Neural crest cell (in vitro differentiated cells): ENCODE measurements at regions not wholly inside any gene's neighbourhood (a gene's known extent, or its start where the extent isn't known, plus 50 kb on each side); places are given as distances from the start of the nearest gene placed in this dataset.

Experiments
- DNase-seq: peaks from one replicate; pipeline ENCODE4 v3.0.0; 2021; ENCODE audit warnings: low read depth, mixed read lengths, low spot score
- H3K27ac Mint-ChIP-seq: one replicate; pipeline ENCODE4 v1.8.0; 2021; ENCODE audit warnings: mild to moderate bottlenecking, mixed read lengths; ENCODE audit not compliant: unreplicated experiment
- H3K27me3 Mint-ChIP-seq: 2 replicates; pipeline ENCODE4 v1.8.0; 2021; ENCODE audit warnings: low read depth, mild to moderate bottlenecking, mixed read lengths
- H3K36me3 Mint-ChIP-seq: 2 replicates; pipeline ENCODE4 v1.8.0; 2021; ENCODE audit warnings: low read depth, mild to moderate bottlenecking, mixed read lengths
- H3K4me1 Mint-ChIP-seq: 2 replicates; pipeline ENCODE4 v1.8.0; 2021; ENCODE audit warnings: mixed read lengths
- H3K4me3 Mint-ChIP-seq: one replicate; pipeline ENCODE4 v1.8.0; 2021; ENCODE audit warnings: mild to moderate bottlenecking, mixed read lengths
- H3K9me3 Mint-ChIP-seq: 2 replicates; pipeline ENCODE4 v1.8.0; 2021; ENCODE audit warnings: mixed read lengths
- CTCF ChIP-seq: fragments of 200-600 bp; sonication (generic); conservative IDR thresholded peaks from 2 replicates; pipeline ENCODE4 v1.5.0; 2021; ENCODE audit warnings: antibody characterized with exemption, mild to moderate bottlenecking

DNA sequence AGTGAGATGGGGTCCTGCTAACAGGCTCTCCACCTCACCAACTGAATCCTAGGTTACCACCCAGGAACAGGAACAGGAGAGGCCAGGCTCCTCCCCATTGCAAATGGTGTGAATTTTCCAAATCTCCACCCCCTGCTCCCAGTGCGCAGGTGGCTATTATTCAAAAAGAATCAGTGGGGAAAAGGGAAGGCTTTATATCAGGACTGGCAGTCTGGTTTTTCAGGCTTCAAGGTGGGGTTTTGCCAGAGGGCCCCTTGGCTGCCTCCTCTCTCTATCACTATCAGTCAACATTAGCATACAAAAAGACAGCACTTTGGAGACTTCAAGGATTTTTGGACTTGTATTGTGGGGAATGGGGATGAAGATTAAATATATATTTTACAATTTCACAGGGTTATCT lies 1817.6 kb upstream of the C9orf72 start:
- H3K27ac Mint-ChIP-seq, result no peak overlapping the region
- no peaks in the 10 kb centered on the region for H3K36me3 Mint-ChIP-seq
- peaks cover 4% of the 10 kb centered on the region for H3K9me3 Mint-ChIP-seq
- no peak for TF ChIP-seq CTCF
- DNase-seq, result no peak
- no peaks in the 10 kb centered on the region for H3K27me3 Mint-ChIP-seq
- H3K4me3 Mint-ChIP-seq, result no peak overlapping the region
- no peaks in the 10 kb centered on the region for H3K4me1 Mint-ChIP-seq

GRCh38 chr9:29393064-29393463 lies 1819.8 kb upstream of the C9orf72 start:
- peaks cover 4% of the 10 kb centered on the region for H3K9me3 Mint-ChIP-seq
- no peaks in the 10 kb centered on the region for H3K27me3 Mint-ChIP-seq
- TF ChIP-seq CTCF, result no peak
- DNase-seq, result no peak
- H3K4me1 Mint-ChIP-seq, result no peaks in the 10 kb centered on the region
- H3K27ac Mint-ChIP-seq, result no peak overlapping the region
- H3K4me3 Mint-ChIP-seq, result no peak overlapping the region
- H3K36me3 Mint-ChIP-seq, result peaks cover 1% of the 10 kb centered on the region

GRCh38 chr9:29394855-29395254 lies 1821.6 kb upstream of the C9orf72 start:
- H3K27me3 Mint-ChIP-seq, result no peaks in the 10 kb centered on the region
- H3K27ac Mint-ChIP-seq, result no peak overlapping the region
- TF ChIP-seq CTCF, result no peak
- H3K4me1 Mint-ChIP-seq, result no peaks in the 10 kb centered on the region
- H3K9me3 Mint-ChIP-seq, result peaks cover 3% of the 10 kb centered on the region
- H3K36me3 Mint-ChIP-seq, result peaks cover 2% of the 10 kb centered on the region
- DNase-seq, result no peak
- H3K4me3 Mint-ChIP-seq, result no peak overlapping the region

- Mint-ChIP-seq H3K27ac (no peak overlapping the region), H3K9me3 (peaks cover 5% of the 10 kb centered on the region), H3K4me1 (no peaks in the 10 kb centered on the region), H3K36me3 (peaks cover 2% of the 10 kb centered on the region), H3K4me3 (no peak overlapping the region), H3K27me3 (no peaks in the 10 kb centered on the region)
- DNase-seq, result no peak
- TF ChIP-seq CTCF, result no peak
These were observed 1823.9 kb upstream of the C9orf72 start for GRCh38 chr9:29397148-29397547.

GRCh38 chr9:29416204-29416603 lies 1842.9 kb upstream of the C9orf72 start:
- no peaks in the 10 kb centered on the region for H3K27me3 Mint-ChIP-seq
- H3K4me1 Mint-ChIP-seq, result peaks cover 4% of the 10 kb centered on the region
- DNase-seq, result no peak
- no peaks in the 10 kb centered on the region for H3K36me3 Mint-ChIP-seq
- H3K4me3 Mint-ChIP-seq, result no peak overlapping the region
- no peak for TF ChIP-seq CTCF
- H3K27ac Mint-ChIP-seq, result no peak overlapping the region
- no peaks in the 10 kb centered on the region for H3K9me3 Mint-ChIP-seq

- Mint-ChIP-seq H3K9me3 (no peaks in the 10 kb centered on the region), H3K27me3 (no peaks in the 10 kb centered on the region), H3K27ac (no peak overlapping the region), H3K4me1 (no peaks in the 10 kb centered on the region), H3K36me3 (no peaks in the 10 kb centered on the region), H3K4me3 (no peak overlapping the region)
- no peak for TF ChIP-seq CTCF
- DNase-seq, result no peak
These were observed 1849.2 kb upstream of the C9orf72 start for GRCh38 chr9:29422438-29422837.
